Endodermal cell (in vitro differentiated cells): ENCODE measurements at regions not wholly inside any gene's neighbourhood (a gene's known extent, or its start where the extent isn't known, plus 50 kb on each side); places are given as distances from the start of the nearest gene placed in this dataset.

Source experiments
- DNase-seq: peaks from one replicate; pipeline ENCODE4 v3.0.0-alpha.2; 2017
- H3K27ac ChIP-seq: 2 replicates; pipeline ENCODE4 v1.5.1; 2013; ENCODE audit warnings: mild to moderate bottlenecking, low read depth, low read length, moderate library complexity
- H3K27me3 ChIP-seq: 2 replicates; pipeline ENCODE4 v1.6.1; 2013; ENCODE audit warnings: mild to moderate bottlenecking, low read length, moderate library complexity; ENCODE audit not compliant: insufficient read depth, control insufficient read depth, poor library complexity, severe bottlenecking
- H3K36me3 ChIP-seq: 2 replicates; pipeline ENCODE4 v1.7.0; 2013; ENCODE audit warnings: mild to moderate bottlenecking, low read length, moderate library complexity; ENCODE audit not compliant: control insufficient read depth, insufficient read depth
- H3K4me1 ChIP-seq: one replicate; pipeline ENCODE4 v1.7.0; 2013; ENCODE audit warnings: low read length; ENCODE audit not compliant: control insufficient read depth, insufficient read depth
- H3K4me3 ChIP-seq: 2 replicates; pipeline ENCODE4 v1.5.1; 2013; ENCODE audit warnings: mild to moderate bottlenecking, low read length, moderate library complexity
- H3K9ac ChIP-seq: 2 replicates; pipeline ENCODE4 v1.6.1; 2013; ENCODE audit warnings: mild to moderate bottlenecking, low read length, moderate library complexity; ENCODE audit not compliant: poor library complexity, severe bottlenecking; ENCODE audit errors: extremely low read depth
- H3K9me3 ChIP-seq: 2 replicates; pipeline ENCODE4 v1.6.1; 2013; ENCODE audit warnings: mild to moderate bottlenecking, low read length, moderate library complexity; ENCODE audit not compliant: control insufficient read depth
- H3K27ac Mint-ChIP-seq: 2 replicates; pipeline ENCODE4 v1.8.0; 2020; ENCODE audit warnings: mixed read lengths
- H3K27me3 Mint-ChIP-seq: 2 replicates; pipeline ENCODE4 v1.8.0; 2021; ENCODE audit warnings: mild to moderate bottlenecking, mixed read lengths; ENCODE audit not compliant: insufficient read depth
- H3K36me3 Mint-ChIP-seq: 2 replicates; pipeline ENCODE4 v1.8.0; 2020; ENCODE audit warnings: low read depth, mixed read lengths
- H3K4me1 Mint-ChIP-seq: 2 replicates; pipeline ENCODE4 v1.8.0; 2020; ENCODE audit warnings: mixed read lengths
- H3K4me3 Mint-ChIP-seq: 2 replicates; pipeline ENCODE4 v1.8.0; 2020; ENCODE audit warnings: mild to moderate bottlenecking, moderate library complexity, mixed read lengths
- H3K9me3 Mint-ChIP-seq: 2 replicates; pipeline ENCODE4 v1.8.0; 2020; ENCODE audit warnings: mild to moderate bottlenecking, mixed read lengths
- WGBS, 2 experiments: methylation state at CpG; one replicate each; pipeline versions ENCODE4 v1.1.5 to v1.1.7; 2013; ENCODE audit warnings: missing lambda C conversion rate in 2 of 2, mixed read lengths in 1 of 2; ENCODE audit not compliant: insufficient coverage in 1 of 2, insufficient read length in 1 of 2; 5-methylcytosine and 5-hydroxymethylcytosine counted together
- TF ChIP-seq, protein P1 (sequence below): fragments of 200-600 bp; sonication (generic); conservative IDR thresholded peaks from 2 replicates; pipeline ENCODE4 v1.5.0; 2021; ENCODE audit warnings: antibody characterized with exemption, mild to moderate bottlenecking

GRCh38 chr14:26963711-26964110 is 365.9 kb upstream of the NOVA1 start:
- H3K27me3 Mint-ChIP-seq, result no peaks in the 10 kb centered on the region
- TF ChIP-seq, protein P1, sequence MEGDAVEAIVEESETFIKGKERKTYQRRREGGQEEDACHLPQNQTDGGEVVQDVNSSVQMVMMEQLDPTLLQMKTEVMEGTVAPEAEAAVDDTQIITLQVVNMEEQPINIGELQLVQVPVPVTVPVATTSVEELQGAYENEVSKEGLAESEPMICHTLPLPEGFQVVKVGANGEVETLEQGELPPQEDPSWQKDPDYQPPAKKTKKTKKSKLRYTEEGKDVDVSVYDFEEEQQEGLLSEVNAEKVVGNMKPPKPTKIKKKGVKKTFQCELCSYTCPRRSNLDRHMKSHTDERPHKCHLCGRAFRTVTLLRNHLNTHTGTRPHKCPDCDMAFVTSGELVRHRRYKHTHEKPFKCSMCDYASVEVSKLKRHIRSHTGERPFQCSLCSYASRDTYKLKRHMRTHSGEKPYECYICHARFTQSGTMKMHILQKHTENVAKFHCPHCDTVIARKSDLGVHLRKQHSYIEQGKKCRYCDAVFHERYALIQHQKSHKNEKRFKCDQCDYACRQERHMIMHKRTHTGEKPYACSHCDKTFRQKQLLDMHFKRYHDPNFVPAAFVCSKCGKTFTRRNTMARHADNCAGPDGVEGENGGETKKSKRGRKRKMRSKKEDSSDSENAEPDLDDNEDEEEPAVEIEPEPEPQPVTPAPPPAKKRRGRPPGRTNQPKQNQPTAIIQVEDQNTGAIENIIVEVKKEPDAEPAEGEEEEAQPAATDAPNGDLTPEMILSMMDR, result no peak
- H3K27ac Mint-ChIP-seq, result no peak overlapping the region
- H3K9me3 Mint-ChIP-seq, result no peaks in the 10 kb centered on the region
- H3K27me3 ChIP-seq, result no peaks in the 10 kb centered on the region
- no peaks in the 10 kb centered on the region for H3K36me3 ChIP-seq
- no peak for DNase-seq
- H3K36me3 Mint-ChIP-seq, result no peaks in the 10 kb centered on the region
- no peaks in the 10 kb centered on the region for H3K4me1 ChIP-seq
- no peak overlapping the region for H3K27ac ChIP-seq
- WGBS, 2 experiments, result 80 to 93% methylated on average over 1 to 4 of the region's 4 CpGs
- H3K4me3 Mint-ChIP-seq, result no peak overlapping the region
- no peaks in the 10 kb centered on the region for H3K9me3 ChIP-seq
- H3K4me1 Mint-ChIP-seq, result peaks cover 14% of the 10 kb centered on the region
- no peak overlapping the region for H3K4me3 ChIP-seq
- H3K9ac ChIP-seq, result no peak overlapping the region

- H3K27ac Mint-ChIP-seq, result no peak overlapping the region
- WGBS, 2 experiments, result 81 to 86% methylated on average over 5 to 7 of the region's 7 CpGs
Measured at GRCh38 chr14:26965490-26965889, 367.7 kb upstream of the NOVA1 start.

GRCh38 chr14:26966908-26967307 is 369.1 kb upstream of the NOVA1 start:
- H3K36me3 ChIP-seq, result no peaks in the 10 kb centered on the region
- Mint-ChIP-seq H3K27me3 (no peaks in the 10 kb centered on the region), H3K27ac (no peak overlapping the region), H3K4me3 (no peak overlapping the region), H3K9me3 (peaks cover 2% of the 10 kb centered on the region), H3K36me3 (no peaks in the 10 kb centered on the region), H3K4me1 (no peaks in the 10 kb centered on the region)
- H3K4me1 ChIP-seq, result no peaks in the 10 kb centered on the region
- H3K9ac ChIP-seq, result no peak overlapping the region
- no peaks in the 10 kb centered on the region for H3K27me3 ChIP-seq
- 49 to 73% methylated on average over 3 of the region's 3 CpGs for WGBS, 2 experiments
- TF ChIP-seq, protein P1, result no peak
- peak overlapping the region; percentile 87 for H3K27ac ChIP-seq
- DNase-seq, result no peak
- H3K9me3 ChIP-seq, result no peaks in the 10 kb centered on the region
- no peak overlapping the region for H3K4me3 ChIP-seq

More at GRCh38 chr14:26965490-26965889, 367.7 kb upstream of the NOVA1 start:
- Histone ChIP-seq H3K36me3 (no peaks in the 10 kb centered on the region), H3K27me3 (no peaks in the 10 kb centered on the region), H3K4me3 (no peak overlapping the region), H3K9ac (no peak overlapping the region), H3K9me3 (no peaks in the 10 kb centered on the region), H3K27ac (peak overlapping the region; percentile 2), H3K4me1 (no peaks in the 10 kb centered on the region)
- no peak for DNase-seq
- TF ChIP-seq, protein P1, result no peak
- no peaks in the 10 kb centered on the region for H3K36me3 Mint-ChIP-seq
- H3K4me1 Mint-ChIP-seq, result peaks cover 9% of the 10 kb centered on the region
- no peaks in the 10 kb centered on the region for H3K27me3 Mint-ChIP-seq
- peaks cover 2% of the 10 kb centered on the region for H3K9me3 Mint-ChIP-seq
- H3K4me3 Mint-ChIP-seq, result no peak overlapping the region
